AG20443 (cell line): ENCODE measurements at regions not wholly inside any gene's neighbourhood (a gene's known extent, or its start where the extent isn't known, plus 50 kb on each side); places are given as distances from the start of the nearest gene placed in this dataset.
"Not testable (repeated sequence)": the region's sequence is repeated elsewhere in the genome, so short reads cannot be mapped to it uniquely, and the experiment has no call there.

Experiments
- DNase-seq: peaks from one replicate; pipeline ENCODE4 v3.0.0; 2012; ENCODE audit warnings: low spot score, mixed read lengths

GRCh38 chr5:24268482-24269056 lies 376.2 kb downstream of the CDH10 start:
- no peak for DNase-seq

- DNase-seq = not testable (repeated sequence)
Measured at GRCh38 chr5:24271702-24272118, 373.1 kb downstream of the CDH10 start.

DNA sequence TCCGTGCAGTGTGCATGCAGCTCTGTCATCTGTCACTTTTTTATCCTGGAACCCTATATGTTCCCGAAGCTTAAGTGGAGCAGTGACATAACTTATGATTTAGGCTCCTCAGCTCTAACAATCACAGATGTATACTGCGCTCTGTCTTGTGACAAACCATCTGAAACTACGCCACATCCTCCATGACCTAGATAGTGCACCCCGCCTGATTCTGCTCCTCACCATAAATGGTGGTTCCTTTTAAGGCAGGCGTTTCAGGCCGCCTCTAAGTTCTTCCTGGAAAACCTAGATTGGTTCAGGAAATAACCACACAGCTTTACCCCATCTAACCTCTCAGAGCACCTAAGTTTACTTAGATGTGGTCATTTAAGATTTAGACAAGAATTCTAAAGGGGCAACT lies 372.0 kb downstream of the CDH10 start:
- no peak for DNase-seq

DNA sequence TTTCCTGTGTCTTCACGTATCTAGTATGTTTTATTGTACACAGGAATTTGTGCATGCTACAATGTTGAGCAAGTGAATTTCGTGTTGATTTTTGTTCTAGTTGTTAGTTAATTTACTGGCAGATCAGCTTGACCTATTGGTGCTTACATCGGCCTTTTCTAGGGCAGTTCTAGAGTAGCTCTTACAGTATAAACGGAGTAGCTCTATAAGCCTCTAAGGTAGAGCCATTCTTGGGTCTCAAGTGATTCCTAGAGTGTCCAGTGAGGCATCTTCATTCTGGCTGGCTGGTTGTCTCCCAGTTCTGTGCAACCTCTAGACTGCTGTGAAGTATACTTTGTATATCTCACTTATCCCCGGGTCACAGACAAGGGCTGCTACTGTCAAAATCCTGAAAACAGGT lies 364.6 kb downstream of the CDH10 start:
- no peak for DNase-seq

DNA sequence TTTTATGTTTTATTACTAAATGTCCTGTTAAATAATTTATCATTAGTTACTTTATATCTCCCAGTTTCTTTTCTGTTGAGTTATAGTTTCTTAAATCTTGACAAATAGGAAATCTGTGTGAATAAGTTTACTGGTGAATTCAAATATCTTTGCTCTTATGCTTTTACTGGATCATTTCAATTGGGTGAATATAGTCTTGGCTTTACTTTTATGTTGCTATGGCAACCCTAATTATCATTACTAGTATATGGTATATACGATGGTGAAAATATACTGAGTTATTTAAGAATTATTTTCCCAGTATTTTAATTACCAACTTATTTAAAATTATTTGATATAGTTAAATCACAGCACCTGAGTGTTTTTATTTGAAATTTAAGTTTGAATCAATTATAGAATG lies 363.0 kb downstream of the CDH10 start:
- no peak for DNase-seq

DNA sequence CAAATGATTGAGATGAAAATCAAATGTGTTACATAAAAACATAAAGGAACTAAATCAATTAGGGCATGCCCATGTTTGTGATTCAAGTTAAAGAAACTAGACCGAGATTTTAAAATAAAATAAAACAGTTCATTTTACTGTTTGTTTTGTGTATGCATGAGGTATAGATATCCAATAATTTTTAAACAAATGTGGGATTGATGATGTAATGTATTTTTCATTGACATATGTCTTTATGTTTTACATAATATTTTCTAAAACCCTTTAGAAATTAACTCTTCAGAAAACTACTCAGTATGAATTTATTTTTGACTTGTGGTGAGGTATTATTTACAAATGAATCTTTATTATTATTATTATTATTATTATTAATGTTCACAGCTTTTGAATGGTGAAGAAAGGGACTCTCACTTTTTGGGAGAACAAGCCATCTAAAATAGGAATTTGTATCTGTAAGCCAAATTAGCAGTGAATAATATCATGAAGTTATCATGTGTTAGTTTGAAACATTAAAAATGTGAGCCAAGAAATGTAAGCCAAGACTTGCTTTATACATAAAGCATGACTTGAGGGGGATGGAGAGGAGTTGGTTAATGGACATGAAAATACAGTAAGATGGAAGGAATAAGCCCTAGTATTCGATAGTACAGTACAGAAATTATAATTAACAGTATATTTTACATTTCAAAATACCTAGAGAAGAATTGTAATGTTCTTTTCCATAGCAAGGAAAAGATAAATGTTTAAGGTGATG lies 355.0 kb downstream of the CDH10 start:
- DNase-seq = no peak

DNA sequence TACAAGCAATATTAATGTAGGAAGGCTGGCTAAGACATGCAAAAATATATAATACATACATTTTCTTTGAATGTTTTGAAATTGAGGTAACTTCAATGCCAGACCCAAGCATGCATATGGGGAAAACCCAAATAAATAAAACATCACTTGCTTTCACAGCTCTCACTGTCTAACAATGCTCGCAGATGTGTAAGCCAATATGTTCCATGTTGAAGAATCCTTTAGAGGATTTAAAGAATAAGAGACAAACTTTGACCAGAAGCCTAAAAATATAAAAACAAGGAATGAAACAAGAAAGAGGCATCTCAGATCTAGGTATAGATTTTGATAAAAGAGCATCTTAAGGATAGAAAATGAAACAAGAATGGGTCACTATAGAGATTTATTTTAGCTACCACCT lies 354.2 kb downstream of the CDH10 start:
- no peak for DNase-seq

DNA sequence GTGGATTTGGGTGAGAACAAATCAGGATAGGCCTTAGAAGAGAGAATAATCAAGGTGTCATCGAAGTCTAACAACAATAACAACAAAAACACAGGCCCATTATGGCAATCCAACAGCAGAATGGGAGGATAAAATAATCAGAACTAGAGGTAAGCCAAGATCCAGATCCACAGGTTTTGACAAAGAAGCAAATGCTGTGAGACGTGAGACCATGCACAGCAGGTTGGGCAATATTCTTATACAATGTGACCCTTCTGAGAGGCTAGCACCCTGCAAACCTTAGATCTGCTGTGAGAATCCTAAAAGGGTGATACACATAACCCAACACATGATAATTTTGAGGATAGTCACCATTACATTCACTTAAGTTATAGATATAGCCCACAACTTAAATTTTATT lies 352.9 kb downstream of the CDH10 start:
- no peak for DNase-seq

GRCh38 chr5:24294333-24294732 lies 350.4 kb downstream of the CDH10 start:
- DNase-seq = no peak

DNA sequence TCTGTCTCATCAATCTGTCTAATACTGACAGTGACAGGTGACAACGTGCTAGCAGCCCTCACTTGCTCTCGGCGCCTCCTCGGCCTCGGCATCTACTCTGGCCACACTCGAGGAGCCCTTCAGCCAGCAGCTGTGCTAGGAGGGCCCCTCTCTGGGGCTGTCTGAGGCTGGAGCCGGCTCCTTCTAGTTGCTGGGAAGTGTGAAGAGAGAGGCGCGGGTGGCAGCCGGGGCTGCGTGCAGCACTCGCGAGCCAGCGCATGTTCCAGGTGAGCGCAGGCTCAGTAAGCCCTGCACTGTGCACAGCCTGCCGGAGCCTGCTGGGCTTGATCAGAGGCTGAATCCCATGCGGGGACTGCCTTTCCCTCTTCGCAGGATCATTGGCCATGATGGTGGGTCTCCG lies 330.7 kb downstream of the CDH10 start:
- no peak for DNase-seq

- DNase-seq = no peak
Measured at GRCh38 chr5:24320643-24321042, 324.1 kb downstream of the CDH10 start.

DNA sequence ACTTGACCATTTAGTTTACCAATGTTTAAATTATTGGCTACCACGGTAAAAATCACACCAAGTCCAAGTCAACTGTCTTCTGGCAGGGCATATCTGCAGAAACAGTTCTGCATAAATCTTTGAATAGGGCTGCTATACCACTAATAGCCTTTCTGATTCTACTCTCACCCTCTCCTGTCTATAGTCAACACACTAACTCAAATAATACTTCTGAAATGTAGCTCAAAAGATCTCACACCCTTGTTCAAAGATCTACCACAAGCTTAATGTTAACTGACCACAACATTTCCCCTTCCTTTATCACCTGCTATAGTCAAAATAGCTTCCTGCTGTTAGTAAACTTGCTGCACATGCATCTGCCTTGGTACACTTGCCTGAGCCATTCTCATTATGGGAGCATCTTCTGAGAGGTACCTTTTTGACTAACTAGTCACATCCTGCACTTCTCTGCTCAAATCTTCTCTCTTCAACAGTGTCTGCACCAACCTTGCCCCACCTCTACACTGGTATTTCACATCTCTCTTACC lies 319.4 kb downstream of the CDH10 start:
- no peak for DNase-seq

DNA sequence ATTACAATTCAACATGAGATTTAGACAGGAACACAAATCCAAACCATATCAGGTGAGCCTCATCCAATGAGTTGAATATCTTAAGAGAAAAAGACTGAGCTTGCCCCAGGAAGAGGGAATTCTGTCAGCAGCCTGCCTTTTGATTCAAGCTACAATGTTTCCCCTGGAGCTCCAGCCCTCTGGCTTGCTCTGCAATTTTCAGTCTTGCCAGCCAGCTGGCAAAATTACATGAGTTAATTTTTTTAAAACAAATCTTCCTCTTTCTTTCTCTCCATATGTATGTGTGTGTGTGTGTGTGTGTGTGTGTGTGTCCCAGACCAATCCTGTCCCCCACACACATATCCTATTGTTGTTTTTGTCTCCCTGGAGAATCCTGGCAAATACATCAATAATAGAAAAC lies 313.2 kb downstream of the CDH10 start:
- DNase-seq = no peak

DNA sequence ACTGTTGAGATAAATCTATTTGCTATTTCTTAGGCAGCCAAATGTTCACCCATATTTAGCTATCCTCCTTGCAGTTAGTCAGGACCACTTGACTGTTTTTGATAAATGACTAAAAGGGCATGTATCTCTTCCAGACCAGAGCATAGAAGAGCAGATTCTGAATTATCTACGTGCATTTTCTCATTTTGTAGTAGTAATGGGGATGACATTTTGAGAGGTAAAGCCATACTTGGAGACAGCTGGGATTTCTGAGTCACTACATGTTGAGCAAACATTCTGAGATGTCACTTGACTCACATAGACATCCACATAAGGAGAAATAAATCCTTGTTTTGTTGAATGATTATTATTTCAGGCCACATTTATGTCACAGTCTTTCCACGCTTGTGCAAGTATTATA lies 297.6 kb downstream of the CDH10 start:
- DNase-seq = no peak

DNA sequence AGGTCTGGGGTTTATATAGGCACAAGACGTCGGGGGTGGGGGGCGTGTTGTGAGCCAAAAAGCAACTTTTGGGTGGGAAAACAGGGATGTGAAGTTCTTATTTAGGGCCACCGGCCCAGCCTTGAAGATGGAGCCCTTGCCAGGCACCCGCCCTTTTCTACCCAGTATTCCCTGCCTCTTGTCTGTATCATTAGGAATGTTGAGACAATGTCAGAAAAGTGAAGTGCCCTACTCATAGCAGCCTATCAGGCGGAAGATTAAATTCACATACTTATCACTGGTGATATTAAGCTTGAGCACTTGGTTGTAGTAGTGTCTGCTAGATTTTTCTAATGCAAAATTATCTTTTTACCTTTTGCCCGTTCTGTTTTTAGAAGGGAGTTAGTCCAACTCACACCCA lies 293.5 kb downstream of the CDH10 start:
- DNase-seq = no peak

DNA sequence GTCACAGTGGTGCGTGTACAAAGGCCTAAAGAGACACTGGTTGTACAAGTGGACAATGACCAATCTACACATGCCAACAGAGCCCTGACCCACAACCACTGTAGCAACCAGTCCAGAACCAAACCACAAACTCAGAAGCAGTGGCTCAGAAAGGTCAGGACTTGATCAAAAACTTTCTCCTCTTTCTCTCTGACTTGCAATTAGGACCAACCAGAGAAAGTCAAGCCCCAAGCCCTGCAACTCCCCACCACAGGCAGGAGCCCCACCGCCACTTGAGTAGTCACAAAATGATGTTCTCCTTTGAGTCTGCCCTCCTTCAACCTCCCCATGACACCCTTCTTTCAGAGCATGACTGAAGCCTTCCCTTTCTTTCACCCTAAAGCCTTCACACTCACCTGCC lies 291.8 kb downstream of the CDH10 start:
- no peak for DNase-seq

GRCh38 chr5:24353611-24354010 lies 291.2 kb downstream of the CDH10 start:
- DNase-seq = no peak

DNA sequence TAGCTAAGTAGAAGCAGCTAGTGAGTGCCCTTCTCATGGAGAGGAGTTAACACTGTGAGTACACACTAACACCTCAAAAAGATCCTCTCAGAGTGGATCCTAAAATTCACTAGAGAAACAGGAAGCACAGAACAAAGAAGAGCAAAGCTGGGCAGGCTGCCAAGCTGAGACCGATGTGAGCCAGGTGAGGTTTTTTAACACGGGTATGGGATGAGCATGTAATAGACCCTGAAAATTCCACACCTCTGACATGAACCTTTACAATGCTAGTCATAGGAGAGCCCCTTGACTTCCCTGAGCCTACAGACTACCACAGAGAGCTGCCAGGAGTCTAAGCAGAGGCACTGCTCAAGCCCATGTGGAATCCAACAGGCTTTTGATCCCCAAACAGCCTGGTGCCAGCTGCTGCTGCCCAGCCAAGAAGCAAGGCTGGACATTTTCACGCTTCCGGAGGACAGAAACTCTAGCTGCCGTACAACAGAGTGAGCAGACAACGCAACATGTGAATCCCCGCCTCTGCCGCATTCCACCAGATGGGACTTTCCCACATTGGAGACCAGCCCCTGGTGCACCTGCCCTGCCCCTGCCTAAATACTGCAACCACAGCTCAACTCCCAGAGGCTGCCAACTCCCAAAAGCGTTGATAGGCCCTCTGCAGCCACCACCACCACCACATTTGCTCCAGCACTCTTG lies 280.8 kb downstream of the CDH10 start:
- no peak for DNase-seq

DNA sequence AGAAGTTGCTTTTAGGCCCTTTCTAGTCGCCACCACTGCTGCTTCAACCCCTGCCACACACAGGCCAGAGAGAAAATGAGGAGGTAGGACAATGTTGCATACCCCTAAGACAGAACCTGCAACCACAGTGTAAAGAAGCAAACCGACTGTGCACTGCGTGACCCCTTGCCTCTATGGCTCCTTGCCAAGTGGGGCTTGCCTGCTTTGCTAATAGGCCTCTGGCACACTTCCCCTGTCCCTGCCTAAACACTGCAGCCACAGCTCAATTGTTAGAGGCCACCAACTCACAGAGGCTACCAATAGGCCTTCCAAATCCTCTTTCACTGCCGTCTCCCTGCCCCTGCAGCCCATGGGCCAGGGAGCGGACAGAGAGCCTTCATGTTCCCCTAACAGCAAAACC lies 280.1 kb downstream of the CDH10 start:
- DNase-seq = no peak

GRCh38 chr5:24365406-24365805 lies 279.4 kb downstream of the CDH10 start:
- DNase-seq = no peak

GRCh38 chr5:24367216-24367615 lies 277.6 kb downstream of the CDH10 start:
- DNase-seq = no peak

DNA sequence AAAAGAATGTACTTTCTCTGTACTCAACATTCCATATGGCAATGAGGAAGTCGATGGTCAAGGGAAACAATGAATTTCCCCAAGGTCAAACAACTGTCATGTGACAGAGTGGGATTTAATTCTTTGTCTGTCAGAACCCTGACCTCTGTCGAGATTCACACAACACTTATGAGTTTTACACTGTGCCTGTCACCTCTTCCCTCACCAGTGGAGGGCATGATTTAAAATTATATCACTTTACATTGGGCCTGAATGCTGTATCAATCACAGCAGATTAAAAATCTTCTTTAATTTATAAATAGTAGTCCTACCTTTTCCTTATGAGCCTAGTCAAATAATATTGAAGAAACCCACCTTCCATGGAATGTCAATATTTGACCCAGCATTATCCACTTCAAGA lies 276.7 kb downstream of the CDH10 start:
- DNase-seq = no peak

DNA sequence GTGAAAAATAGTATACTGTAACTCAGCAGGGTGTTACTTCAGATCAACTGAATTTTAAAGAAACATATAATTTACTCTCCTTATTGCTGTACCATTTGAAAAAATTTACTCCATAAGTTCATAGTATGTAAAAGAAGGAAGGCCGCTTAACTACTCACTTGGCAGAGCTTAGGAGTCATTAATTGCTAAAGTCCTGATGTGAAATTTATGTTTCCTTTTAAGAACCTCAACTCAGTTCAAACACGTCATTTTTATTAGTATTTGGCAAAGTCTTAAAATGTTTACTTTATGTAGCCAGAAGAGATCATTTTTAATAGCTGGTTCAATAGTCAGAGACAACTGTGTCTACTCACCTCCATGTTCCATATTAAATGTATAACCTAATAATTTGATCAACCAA lies 268.6 kb downstream of the CDH10 start:
- no peak for DNase-seq
